T-helper 1 cell treated with Interleukin-12 subunit alpha and Interleukin-12 subunit beta and Interleukin-4 antibody, amounts not matched to agents 30 ng/mL and 1 ng/mL, for 36 hours (primary cell): ENCODE measurements at regions not wholly inside any gene's neighbourhood (a gene's known extent, or its start where the extent isn't known, plus 50 kb on each side); places are given as distances from the start of the nearest gene placed in this dataset.
"Not testable (repeated sequence)": the region's sequence is repeated elsewhere in the genome, so short reads cannot be mapped to it uniquely, and the experiment has no call there.

Experiments
- intact Hi-C: fragments of 100-400 bp; cut with micrococcal nuclease; formaldehyde crosslinking; loops from one replicate; pipeline ENCODE4 v1.15.1; 2024

DNA sequence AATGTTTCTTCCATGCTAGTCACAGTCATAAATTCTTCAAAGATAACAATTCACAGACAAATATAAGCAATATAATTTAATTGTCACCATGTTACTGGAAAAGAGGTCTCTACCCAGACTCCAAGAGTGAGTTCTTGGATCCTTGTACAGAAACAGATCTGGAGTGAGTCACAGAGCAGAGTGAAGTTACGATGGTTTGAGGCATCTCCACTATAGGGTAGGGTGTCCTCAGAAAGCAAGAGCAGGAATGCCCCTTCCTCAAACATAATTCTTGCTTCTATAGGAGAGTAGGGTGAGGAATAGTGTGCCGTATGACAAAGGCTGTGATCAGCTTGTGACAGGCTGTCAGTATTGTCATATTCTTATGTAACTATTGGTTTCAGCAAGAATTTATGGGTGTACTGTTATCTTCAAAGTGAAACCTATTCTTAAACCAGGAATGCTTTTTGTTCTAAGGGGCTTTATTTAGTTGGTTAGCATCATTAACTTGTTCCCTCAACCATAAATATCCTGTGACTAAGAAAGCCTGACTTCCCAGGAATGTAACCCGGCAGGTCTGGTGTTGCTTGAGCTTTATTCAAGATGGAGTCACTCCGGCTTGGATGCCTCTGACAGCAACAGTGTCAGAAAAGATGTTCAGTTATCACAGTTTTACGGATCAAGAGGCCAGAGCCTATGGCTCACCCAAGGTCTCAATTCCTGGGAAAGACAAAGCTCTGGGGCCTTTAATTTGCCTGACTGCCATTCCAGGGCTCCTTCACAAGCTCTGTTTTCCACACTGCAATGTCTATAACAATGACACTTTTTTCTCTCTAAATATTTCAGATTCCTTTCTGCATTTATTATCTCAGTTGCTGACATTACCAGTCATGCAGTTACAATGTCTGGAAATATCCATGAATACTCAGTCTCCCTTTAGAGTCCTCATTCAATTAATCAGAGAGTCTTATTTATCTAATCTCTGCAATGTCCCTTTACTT, 298.6 kb downstream of the C6orf118 start:
- intact Hi-C loops: no loop called here

DNA sequence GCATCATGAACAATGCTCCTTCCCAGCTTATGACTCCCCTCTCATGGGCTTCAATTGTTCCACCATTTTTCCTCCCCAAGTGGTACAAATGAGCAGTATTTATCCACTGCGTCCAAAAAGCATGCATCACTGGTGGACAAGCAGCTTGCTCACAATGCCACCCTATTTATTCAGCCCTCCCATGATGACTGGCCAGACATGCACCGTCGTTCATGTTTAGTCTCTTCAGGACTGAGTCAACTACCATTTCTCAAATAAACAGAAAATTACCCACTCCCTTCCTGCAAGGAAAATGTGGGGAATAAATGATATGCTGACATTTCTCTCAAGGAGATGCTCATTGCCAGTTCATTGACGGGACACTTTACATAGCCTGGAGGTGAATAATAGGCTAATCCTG, 300.4 kb downstream of the C6orf118 start:
- intact Hi-C loops: no loop called here

DNA sequence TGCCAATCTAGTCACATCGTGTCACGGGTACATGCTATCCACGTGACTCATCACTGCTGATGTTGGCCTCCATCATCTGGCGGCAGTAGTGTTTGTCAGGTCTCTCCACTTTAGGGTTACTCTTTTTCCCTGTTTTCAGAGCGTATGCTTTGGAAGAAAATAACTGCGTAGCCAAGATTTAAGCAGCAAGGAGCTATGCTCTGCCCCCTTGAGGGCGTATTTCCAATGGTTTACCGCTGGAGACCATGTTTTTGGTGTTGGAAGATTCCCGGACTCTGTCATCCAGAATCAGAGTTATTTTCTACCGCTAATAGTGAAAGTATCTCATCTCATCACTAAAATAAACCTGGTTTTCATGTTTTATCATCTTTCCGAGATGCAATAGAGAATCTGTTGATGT, 306.5 kb downstream of the C6orf118 start:
- intact Hi-C loops: no loop called here

DNA sequence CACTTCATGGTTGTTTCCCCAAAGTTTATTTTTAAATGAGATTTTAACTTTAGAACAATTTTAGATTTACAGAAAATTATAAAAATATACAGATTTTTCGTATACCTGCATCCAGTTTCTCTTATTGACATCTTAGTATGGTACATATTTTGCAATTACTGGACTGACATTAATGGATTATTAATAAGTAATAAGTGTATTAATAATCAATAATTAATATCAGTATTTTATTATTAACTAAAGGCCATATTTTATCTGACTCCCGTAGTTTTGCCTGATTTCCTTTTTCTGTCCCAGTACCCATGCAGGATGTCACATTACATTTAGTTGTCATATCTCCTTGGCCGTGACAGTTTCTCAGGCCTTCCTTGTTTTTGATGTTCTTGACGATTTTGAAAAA, 307.0 kb downstream of the C6orf118 start:
- intact Hi-C loops: no loop called here

DNA sequence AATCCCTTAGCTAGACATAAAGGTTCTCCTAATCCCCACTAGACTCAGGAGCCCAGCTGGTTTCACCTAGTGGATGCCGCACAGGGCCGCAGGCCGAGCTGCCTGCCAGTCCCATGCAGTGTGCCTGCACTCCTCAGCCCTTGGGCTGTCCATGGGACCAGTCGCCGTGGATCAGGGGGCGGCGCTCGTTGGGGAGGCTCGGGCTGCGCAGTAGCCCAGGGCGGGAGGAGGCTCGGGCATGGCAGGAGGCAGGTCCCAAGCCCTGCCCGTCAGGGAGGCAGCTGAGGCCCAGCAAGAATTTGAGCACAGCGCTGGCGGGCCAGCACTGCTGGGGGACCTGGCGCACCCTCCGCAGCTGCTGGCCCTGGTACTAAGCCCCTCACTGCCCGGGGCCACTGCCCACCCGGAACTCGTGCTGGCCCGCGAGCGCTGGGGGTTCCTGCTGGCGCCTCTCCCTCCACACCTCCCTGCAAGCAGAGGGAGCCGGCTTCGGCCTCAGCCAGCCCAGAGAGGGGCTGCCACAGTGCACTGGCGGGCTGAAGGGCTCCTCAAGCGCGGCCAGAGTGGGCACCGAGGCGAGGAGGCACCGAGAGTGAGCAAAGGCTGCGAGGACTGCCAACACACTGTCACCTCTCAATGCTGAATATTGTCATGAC, 307.8 kb downstream of the C6orf118 start:
- intact Hi-C loops: no loop called here

DNA sequence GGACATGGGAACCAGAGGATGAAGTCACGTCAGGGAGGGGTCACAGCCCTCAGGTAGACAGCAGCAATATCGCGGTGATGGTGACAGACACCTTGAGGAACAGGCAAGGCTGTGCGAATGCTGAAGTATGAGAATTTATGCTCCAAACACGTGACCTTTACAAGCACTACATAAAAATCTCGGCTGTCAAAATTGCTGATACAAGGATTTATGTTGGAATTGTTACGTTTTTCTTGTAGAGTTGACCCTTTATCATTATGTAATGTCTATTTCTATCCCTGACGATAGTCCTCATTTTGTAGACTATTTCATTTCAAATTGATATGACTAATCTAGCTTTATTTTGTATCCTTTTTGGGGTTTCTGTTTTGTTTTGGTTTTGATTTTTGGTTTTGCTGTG, 311.1 kb downstream of the C6orf118 start:
- intact Hi-C loops: no loop called here

DNA sequence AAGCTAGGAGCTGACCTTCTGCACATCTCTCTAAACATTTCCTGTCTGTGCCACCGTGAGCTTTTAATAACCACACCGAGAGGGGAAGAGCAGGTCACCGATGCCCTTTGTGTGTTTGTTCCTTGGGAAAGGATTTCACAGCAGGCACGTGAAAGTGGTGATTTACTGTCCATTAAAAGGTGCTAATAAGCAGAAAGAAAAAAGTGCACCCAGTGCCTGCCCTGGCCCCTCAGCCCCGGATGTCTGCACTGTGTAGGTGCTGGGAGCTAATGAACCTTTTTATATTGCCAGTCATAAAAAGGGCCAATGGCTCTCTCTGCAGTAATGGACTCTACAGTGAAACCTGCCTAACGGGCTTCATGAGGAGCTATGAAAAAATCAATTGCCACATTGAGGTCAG, 312.6 kb downstream of the C6orf118 start:
- intact Hi-C loops: no loop called here

DNA sequence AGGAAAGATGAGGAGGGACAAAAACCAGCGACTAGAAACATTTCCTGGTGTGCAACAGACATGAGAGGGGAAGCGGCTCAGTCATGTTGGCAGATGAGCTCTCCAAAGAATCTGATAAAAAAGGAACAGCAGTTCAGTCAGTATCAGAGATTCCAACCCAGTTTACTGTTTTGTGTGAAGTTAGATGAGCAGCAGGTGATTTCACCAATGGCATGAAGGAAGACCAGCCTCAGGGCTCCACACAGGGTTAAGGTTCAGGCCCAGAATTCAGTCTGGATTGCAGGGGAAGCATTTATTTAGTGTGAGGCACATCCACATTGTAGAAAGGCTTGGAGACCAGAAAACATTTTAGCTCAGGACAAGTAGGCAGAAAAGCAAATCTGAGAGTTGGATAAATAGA, 317.8 kb downstream of the C6orf118 start:
- intact Hi-C loops: no loop called here

DNA sequence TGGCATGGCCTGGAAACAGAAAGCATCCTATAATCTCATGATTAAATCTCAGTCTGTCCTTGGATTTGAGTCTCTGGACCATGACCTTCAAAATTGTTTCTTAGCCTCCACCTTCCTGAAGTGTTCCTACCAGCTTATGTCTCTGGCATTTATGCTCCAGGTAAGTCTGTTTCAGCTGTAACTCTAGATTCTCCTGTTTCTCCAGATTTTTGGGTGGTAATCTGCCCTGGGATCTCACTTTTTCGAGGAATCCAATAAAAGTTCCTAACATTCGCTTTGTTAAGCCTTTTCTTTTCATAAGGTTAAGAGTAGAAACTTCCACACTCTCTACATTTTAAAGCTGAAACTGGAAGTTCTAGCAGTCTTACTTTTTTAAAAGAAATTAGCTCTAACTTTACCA, 318.5 kb downstream of the C6orf118 start:
- intact Hi-C loops: no loop called here

DNA sequence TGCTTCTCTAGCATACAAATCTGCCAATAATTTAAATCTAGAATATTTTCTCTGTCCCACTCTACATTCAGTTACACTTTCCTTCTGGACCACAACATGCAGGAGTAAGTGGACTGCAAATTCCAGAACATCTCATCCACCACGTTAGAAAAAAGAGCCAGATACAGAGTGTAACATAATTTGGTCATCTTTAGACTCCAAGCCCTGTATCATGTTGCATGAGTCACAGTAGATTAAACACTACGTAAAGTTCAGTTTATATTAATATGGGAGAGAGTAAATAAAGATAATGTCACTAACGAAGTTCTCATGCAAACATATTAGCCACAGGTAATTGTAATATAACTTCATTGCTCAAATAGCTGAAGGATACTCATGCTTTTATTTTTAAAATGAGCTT, 327.0 kb downstream of the C6orf118 start:
- intact Hi-C loops: no loop called here

DNA sequence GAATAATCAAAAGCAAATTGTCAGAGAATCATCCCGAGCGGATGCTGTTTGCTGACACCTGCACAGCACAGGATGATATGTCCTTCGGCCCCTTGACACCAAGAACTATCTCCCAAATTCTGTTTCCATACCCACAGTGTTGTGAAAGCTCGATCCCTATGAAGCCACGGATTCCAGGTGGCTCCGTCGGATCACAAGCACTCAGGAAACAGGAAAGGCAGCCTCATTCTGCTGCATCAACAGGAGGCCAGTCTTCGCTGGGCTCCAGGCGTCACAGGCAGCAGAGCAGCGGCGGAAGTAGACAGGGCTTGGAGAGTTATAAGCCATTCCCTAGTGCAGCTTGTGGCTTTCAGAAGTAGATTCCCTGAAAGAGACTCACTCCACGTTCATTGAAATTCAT, 342.3 kb downstream of the C6orf118 start:
- intact Hi-C loops: no loop called here

DNA sequence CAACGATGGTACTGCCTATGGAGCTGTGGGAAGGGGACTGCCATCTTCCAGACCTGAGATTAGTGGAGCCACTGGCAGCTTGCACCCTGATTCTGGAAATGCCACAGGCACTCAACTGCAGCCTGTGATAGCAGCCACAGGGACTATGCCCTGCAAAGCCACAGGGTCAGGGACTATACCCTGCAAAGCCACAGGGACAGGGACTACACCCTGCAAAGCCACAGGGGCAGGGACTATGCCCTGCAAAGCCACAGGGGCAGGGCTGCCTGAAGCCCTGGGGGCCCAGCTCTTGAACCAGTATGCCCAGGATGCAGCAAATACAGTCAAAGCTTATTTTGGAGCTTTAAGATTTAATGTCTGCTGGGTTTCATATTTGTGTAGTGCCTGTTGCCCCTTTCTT, 346.6 kb downstream of the C6orf118 start:
- intact Hi-C loops: no loop called here

DNA sequence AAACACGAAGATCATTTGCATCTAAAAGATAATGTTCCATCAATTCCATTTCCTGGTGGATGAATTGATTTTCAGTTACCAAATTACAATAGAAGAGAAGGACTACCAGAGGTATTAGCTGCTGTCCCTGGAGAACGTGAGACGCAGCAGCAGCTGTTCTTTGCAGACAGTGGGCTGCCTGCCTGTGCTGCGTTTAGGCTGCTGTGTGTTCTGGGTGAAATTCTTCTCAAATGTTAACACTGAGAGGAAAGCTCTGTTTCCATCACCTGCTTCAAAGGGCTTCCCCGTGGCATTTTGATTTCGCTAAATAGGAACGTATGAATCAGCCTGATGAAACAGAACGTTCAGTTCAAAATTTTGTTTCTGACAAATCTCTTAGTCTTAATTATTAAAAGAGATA, 362.2 kb downstream of the C6orf118 start:
- intact Hi-C loops: no loop called here

DNA sequence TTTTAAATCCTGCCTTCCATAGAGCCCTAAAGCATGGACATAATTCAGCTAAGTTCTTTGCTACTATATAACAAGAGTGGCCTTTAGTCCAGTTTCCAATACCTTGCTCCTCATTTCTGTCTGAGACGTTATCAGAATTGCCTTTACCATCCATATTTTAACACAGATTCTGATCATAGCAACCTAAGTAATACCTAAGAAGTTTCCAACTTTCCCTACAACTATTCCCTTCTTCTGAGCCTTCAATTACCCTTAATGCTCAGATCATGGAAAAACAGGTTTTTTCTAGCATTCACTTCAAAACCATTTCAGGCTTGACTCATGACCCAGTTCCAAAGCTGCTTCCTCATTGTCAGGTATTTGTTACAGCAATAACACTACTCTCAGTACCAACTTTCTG, 367.1 kb downstream of the C6orf118 start:
- intact Hi-C loops: no loop called here

DNA sequence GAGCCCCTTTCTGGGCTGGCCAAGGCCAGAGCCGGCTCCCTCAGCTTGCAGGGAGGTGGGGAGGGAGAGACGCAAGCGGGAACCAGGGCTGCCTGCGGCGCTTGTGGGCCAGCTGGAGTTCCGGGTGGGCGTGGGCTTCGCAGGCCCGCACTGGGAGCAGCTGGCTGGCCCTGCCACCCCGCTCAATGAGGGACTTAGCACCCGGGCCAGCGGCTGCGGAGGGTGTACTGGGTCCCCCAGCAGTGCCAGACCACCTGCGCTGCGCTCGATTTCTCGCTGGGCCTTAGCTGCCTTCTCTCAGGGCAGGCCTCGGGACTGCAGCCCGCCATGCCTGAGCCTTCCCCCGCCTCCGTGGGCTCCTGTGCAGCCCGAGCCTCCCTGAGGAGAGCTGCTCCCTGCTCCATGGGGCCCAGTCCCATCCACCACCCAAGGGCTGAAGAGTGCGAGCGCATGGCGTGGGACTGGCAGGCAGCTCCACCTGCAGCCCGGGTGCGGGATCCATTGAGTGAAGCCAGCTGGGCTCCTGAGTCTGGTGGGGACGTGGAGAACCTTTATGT, 376.1 kb downstream of the C6orf118 start:
- intact Hi-C loops: not testable (repeated sequence)

DNA sequence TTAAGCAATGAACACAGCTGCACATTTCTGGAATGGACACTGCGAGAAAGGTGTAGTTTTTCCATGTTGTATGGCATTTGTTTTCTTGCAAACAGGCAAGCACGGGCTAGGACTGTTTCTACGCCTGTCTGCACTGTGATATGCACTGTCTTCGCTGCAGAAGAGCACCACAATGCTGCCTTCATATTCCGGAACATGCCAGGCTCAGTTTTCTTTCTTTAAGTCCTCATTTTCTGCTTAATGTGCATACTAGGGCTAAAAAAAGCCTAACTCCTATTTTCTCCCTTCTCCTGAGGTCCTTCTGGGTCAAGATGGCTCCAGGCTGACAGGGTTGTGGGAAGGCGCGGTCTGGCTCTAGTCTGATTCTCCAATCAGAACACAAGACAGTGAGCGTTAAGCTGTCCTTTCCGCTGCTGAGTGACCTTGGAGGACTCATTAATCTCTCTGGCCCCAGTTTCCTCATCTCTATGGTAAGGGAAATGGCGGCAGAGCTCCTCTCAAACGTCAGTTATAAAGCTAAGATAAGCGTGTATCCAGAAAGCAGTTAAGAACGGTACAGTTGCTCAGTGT, 379.9 kb downstream of the C6orf118 start:
- intact Hi-C loops: loop anchor here (5.0 kb wide), 1 partner anchor 962 kb away; no protein-coding TSS in a partner anchor

DNA sequence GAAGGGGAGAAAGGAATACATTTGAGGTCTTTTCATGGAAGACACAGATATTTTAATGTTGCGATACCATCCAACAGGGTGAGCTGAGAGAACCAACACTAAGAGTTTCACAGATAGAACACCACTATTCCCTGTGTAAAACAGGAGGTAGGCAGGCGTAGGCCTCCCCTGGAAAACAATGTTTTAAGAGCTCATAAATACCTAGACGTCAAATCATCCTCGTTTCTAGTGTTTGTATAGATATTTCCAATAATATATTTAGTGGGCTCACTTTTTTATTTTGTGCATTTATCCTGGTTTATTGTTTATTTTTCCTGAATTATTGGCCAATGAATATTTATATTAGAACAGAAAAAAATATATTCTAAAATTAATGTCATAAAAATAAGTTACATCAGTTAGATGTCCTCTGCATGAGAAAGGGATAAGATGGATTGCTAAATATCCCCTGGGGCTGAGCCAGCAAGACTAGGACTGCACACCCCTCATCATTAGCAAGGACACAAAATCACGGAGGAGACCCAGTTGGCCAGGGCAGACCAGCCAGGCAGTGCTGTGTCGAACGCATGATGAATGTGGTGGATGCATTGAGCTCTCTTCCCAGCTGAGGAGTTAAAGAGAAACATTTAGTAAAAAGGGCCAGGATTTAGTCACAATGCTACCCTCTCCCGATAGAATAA, 380.5 kb downstream of the C6orf118 start:
- intact Hi-C loops: loop anchor here (5.0 kb wide), 1 partner anchor 962 kb away; no protein-coding TSS in a partner anchor

DNA sequence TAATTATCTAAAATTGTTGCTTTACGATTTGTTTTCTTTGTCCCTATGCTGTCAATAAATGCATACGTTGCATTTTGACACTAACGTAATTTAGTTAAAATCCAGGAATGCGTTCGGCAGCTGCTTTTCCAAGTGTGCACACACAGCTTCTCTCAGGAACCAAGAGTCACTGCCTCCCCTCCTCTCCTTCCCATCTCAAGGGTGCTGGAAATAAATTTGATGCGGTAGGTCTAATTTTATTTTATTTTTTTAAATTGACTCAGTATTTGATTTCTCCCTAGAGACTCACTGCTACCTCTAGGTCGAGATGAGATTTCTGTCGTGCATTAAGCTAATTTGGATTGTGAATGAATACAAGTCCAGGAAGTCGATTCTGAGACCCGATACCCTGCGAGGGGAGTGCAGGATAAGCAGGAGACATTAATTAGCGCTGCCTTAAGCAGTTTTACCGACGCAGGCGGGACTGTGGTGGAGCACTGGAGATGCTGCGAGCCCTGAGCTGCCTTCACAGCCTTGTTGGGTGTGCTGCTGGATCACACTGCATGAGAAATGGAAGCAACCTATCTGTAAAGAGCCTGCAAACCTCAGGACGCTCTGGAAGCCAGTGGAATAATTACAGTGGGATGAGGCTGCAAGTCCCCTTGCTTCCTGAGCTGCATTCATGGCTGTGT, 381.2 kb downstream of the C6orf118 start:
- intact Hi-C loops: loop anchor here (5.0 kb wide), 1 partner anchor 961 kb away; no protein-coding TSS in a partner anchor

DNA sequence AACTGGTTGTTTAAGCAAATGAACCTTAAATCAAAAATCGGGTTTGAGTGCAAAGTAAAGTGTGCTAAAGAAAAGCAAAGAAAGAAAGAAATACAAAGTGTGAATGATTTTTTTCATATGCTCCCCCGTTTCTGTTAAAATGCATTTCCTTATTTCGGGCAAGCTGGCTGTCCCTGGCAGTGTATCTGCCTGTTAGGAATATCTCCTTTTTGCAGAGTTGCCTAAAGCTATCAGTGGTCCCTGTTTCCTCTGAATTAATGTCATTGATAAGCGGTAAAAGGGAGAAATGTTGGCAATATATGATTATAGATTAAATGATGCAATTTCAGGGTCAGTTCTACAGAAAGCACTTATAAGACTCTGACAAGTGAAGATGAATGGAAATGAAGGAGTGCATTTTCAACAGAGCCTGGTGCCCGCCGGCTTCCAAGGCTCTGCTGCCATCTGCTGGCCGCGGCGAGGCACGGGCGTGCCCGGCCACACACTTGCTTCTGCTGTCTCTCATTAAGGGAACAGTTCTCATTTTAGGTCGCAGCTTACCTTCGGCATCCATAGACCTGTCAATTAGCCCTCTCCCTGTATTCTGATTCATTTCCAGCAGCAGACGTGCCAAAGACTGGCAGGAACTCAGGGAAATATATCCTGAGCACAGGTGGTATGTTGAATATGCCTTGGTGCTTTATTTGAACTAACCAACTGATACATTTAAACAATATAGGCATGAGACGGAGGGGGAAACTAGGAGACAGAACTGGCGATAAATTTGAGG, 381.9 kb downstream of the C6orf118 start:
- intact Hi-C loops: loop anchor here (2.0 to 5.0 kb wide), 2 partner anchors 960 to 1511 kb away; no protein-coding TSS in a partner anchor

DNA sequence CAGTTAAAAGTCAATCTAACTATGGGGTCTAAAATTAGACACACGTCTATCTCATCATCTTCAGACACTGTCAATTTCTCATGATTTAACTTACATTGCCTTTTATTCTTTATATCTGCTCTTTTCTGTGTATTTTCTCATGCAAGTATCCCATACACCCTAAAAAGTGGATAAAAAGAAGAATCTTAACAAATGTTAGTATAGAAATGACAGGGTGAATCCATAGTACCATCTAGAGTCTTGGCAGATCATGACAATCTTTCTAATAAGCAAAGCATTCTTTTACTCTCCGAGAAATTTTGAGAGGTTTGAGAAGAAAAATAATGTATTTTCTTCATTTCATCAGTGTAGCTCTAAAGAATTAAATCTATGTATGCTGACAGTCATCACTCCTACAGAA, 382.7 kb downstream of the C6orf118 start:
- intact Hi-C loops: loop anchor here (2.0 to 5.0 kb wide), 2 partner anchors 959 to 1510 kb away; no protein-coding TSS in a partner anchor
